Esophagus mucosa (tissue), 1 donor: ENCODE measurements at regions not wholly inside any gene's neighbourhood (a gene's known extent, or its start where the extent isn't known, plus 50 kb on each side); places are given as distances from the start of the nearest gene placed in this dataset.
"Not testable (repeated sequence)": the region's sequence is repeated elsewhere in the genome, so short reads cannot be mapped to it uniquely, and the experiment has no call there.

ENCODE experiments used
- ATAC-seq: fragments of 200-7000 bp; cut with Tn5 transposase; one replicate; pipeline ENCODE4 v1.9.1; 2020
- donor health status: DM: yes; HTN: yes; CAD: no.

DNA sequence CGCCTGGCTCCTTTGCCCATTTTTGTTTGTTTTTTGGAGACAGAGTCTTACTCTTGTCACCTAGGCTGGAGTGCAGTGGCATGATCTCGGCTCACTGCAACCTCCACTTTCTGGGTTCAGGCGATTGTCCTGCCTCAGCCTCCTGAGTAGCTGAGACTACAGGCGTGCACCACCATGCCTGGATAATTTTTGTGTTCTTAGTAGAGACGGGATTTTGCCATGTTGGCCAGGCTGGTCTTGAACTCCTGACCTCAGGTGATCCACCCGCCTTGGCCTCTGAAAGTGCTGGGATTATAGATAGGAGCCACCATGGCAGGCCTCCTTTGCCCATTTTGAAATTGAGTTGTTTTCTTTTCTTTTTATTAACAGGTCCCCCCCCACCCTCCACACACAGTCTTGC lies 89.4 kb upstream of the TPTE start:
- not testable (repeated sequence) for ATAC-seq

DNA sequence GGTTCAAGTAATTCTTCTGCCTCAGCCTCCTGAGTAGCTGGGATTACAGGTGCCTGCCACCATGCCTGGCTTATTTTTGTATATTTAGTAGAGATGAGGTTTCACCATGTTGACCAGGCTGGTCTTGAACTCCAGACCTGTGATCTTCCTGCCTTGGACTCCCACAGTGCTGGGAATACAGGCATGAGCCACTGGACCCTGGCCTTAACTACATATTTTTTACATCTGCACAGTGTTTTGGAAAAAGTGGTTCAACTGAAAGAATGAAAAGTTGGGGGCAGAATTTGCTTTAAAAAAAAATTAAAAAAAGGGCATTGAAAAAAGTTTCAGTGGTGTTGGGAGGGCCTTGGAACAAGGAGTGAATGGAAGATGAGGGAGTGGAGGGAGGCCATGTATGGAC lies 88.9 kb upstream of the TPTE start:
- ATAC-seq, result not testable (repeated sequence)

DNA sequence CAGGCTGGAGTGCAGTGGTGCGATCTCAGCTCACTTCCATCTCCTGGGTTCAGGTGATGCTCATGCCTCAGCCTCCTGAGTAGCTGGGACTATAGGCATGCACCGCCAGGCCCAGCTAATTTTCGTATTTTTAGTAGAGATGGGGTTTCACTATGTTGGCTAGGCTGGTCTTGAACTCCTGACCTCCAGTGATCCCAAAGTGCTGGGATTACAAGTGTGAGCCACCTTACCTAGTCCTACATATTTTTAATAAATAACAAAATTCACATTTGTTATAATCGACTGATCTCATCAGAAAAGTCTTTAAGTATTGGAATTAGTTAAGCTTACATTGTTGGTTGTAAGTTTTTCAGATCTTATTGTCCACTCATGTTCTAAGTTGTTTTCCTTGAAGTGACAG lies 83.4 kb upstream of the TPTE start:
- ATAC-seq, result not testable (repeated sequence)

DNA sequence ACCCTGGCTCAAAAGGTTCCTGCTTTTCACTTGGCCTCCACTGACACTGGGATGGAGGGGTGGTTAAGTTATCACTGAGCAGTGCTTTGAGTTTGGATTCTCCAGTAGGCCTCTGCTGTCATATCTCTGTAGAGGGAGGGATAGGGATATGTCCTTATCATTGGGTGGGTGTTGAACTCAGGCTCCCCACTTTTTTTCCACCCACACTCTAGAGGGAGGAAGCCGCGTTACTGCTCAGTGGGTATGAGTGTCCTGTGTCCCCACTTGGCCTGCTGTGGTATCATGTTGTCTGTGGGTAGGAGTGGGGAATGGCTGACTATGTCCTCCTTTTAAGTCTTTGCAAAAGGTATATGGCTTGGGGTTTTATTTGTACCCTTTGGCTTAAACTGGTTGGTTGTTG lies 80.7 kb upstream of the TPTE start:
- ATAC-seq, result peak; percentile 48

DNA sequence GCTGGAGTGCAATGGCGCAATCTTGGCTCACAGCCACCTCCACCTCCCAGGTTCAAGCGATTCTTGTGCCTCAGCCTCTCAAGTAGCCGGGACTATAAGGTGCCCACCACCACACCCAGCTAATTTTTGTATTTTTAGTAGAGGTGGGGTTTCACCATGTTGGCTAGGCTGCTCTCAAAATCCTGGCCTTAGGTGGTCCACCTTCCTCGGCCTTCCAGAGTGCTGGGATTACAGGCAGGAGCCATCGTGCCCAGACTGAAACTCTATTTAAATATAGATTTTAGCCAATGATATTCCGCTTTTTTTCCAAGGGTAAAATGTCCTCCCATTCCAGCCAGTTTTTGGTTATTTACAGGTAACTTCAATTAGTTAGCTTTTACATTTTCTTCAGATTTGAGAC lies 79.4 kb upstream of the TPTE start:
- ATAC-seq, result peak; percentile 13

DNA sequence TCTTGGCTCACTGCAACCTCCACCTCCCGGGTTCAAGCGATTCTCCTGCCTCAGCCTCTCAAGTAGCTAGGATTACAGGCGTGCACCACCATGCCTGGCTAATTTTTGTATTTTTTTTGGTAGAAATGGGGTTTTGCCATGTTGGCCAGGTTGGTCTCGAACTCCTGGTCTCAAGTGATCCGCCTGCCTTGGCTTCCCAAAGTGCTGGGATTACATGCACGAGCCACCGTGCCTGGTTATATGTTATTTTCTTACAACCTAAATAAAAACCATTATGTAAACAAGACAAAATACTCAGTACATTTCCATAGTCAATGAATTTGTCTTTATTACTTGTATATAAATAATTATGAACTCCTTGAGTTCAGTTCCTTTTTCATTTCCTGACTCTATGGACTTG lies 75.7 kb upstream of the TPTE start:
- ATAC-seq, result not testable (repeated sequence)

DNA sequence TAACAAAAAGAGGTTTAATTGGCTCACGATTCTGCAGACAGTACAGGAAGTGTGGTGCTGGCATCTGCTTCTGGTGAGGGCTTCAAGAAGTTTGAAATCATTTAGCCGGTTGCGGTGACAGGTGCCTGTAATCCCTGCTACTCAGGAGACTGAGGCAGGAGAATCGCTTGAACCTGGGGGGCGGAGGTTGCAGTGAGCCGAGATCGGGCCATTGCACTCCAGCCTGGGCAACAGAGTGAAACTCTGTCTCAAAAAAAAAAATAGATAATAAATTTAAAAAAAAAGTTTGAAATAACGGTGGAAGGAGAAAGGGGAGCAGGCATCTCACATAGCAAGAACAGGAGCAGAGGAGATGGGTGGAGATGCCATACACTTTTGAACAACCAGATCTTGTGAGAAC lies 71.9 kb upstream of the TPTE start:
- ATAC-seq, result not testable (repeated sequence)

DNA sequence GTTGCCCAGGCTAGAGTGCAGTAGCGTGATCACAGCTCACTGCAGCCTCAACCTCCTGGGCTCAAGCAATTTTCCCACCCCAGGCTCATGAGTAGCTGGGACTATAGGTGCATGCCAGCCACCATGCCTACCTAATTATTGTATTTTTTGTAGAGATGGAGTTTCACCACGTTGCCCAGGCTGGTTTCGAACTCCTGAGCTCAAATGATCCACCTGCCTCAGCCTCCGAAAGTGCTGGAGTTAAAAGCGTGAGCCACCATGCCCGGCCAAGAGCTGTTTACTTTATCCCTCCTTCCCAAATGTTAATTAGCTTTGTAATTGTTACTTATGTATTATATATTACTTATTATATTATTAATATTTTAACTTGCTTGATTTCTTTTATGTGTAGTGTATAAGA lies 70.1 kb upstream of the TPTE start:
- not testable (repeated sequence) for ATAC-seq

DNA sequence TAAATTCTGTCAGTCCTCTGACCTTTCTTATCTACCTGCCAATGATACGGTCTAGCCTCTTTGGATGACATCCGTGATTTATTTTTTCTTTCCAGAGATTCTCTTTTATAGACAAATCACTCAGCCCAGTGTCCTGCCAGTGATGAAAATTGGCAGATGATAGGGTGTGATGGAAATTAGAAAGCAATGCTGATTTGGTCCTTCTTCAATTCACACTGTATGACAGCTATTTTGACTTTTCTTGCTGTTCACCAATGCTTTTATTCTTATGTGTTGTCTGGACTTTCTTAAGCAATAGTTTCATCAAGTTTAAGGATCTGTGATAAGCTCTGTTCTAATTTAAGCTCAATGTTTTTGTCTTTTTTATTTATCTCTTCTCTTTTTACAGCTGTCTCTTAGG lies 63.6 kb upstream of the TPTE start:
- peak; percentile 3 for ATAC-seq

DNA sequence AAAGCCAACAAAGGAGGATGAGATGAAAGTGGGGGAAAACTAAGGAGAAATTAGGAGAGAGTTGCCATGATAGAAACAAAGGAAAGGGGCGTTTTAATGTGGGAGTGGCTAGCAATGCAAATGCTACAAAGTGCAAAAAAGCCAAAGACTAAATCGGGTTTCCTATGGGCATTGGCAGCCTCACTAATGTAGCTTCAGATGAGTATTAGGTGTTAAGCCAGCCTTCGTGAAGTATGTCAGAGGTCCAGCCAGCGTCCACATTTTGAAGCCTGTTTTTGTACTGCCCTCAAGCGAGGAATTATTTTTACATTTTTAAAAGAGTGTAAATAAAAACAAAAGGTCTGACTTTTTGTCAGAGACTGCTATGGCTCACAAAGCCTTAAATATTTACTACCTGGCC lies 60.4 kb upstream of the TPTE start:
- ATAC-seq, result not testable (repeated sequence)

DNA sequence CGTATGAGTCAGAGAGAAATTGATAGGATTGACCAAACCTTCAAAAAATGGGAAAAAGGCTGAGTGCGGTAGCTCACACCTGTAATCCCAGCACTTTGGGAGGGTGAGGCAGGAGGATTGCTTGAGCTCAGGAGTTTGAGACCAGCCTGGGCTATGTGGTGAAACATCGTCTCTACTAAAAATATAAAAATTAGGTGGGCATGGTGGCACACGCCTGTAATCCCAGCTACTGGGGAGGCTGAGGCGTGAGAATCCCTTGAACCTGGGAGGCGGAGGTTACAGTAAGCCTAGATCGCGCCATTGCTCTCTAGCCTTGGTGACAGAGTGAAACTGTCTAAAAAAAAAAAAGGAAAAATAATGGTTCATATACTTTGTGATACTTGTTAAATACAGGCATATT lies 59.9 kb upstream of the TPTE start:
- ATAC-seq, result not testable (repeated sequence)

DNA sequence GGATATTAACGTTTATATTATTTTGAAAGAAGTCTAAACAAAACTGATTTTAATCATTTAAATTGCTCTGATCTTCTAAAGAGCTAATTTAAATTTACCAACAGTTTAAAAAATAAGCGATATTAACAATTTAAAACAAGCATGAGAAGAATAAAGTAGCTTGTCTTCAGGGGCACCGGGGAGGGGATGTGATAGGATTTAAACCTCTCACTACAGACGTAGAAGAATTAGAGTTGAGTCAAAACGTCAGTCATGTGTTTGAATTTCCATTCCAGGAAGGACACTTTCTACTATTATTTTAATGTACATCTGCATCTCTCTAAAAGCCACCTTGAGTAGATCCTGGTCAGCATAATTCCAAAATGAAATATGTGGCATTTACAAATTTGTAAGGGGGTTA lies 58.2 kb upstream of the TPTE start:
- ATAC-seq, result no peak

DNA sequence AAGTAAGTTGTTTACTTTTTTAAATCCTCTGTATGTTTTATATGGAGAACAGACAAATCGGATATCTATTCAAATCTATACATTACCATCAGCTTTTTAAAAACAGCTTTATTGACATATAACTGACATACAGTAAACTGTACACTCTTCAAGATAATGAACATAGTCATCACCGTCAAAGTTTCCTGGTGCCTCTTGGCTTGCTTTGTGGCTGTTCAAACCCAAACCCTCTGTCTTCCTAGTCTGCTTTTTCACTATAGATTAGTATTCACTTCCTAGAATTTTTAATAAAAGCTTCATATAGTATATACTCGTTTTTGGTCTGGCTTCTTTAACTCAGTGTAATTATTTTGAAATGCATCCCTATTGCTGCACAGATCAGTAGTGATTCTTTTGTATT lies 56.4 kb upstream of the TPTE start:
- ATAC-seq, result peak; percentile 9

DNA sequence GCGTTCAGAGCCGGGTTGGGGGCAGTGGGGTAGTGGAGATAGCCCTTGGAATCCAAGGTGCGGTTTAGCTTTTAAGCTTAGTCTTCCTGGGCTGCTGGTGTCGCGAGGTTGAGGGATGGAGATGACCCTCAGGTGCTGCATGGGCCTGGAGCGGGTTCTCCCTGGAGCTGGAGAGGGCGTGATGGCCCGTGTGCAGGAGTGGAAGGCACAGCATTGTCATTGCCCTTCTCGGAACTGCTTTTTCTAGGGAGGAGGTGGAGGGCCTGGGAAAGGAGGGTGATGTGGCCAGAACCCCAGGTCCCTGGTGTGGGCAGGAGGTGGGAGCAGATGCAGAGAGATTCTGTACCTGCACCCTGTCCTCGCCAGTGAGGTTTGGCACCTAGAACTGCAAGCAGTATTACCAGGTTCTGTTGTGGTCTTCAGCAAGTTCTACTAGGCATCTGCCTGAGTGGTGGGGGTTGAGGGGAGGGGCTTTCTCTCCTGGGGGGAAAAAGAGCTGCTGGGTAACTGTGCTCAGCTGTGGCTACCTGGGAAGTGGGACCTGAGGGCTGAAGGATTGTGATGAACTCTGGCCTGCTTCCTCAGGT lies 55.8 kb upstream of the TPTE start:
- peak; percentile 23 for ATAC-seq

DNA sequence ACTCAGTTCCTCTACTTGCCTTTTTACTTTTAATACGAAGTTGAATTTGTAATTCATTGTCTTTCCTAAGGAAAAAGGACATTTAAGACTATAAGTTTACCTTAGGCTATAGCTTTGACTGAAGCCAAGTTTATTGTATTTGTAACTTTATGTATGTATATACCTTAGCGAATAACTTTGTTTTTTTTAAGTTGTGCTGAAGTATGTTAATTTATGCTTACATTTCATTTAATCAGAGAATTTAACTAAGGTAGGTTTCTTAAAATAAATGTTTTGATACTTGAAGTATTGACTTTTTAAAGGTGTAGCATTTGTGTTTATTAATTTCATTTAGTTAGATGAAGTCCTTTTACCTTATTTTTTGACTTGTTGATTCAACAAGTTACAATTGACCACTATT lies 55.2 kb upstream of the TPTE start:
- ATAC-seq, result no peak
